HCT116 (cell line): ENCODE measurements at regions not wholly inside any gene's neighbourhood (a gene's known extent, or its start where the extent isn't known, plus 50 kb on each side); places are given as distances from the start of the nearest gene placed in this dataset.

Experiments used
- ATAC-seq: fragments of 200-7000 bp; cut with Tn5 transposase; 2 replicates; pipeline ENCODE4 v1.9.1; 2020; ENCODE audit warnings: mild to moderate bottlenecking, moderate library complexity
- BruUV-seq: library from RNA; stranded (reverse); fragments of 400-500 nt; replicated peaks from 2 replicates; lab custom pipeline; 2021; lab: Mats Ljungman, UMichigan
- CTCF ChIA-PET: fragments of 300-600 bp; sonication (Branson Sonifier 250); formaldehyde crosslinking; loops from one replicate; lab custom pipeline; 2021; ENCODE audit warnings: antibody characterized with exemption; lab: Charles Lee
- POLR2A ChIA-PET: fragments of 300-600, 350-600 bp; sonication (Branson Sonifier 250); formaldehyde crosslinking; loops from one replicate; lab custom pipeline; 2021; ENCODE audit warnings: antibody characterized with exemption; lab: Charles Lee
- RAD21 ChIA-PET, 2 experiments: fragments of 300-600 bp; sonication (Branson Sonifier 250); formaldehyde crosslinking; loops; one replicate each; lab custom pipeline; 2023; ENCODE audit warnings: low total read pairs in 2 of 2; ENCODE audit not compliant: uncharacterized antibody in 2 of 2, unreplicated experiment in 2 of 2, low non-redundant PET in 1 of 2; lab: Charles Lee
- DNase-seq: peaks from one replicate; pipeline ENCODE4 v3.0.0-alpha.2; 2010; ENCODE audit warnings: low read depth, low spot score
- H2AFZ ChIP-seq: fragments of 200-600 bp; shearing (Covaris generic), sonication (generic); 2 replicates; pipeline ENCODE4 v1.6.1; 2017; ENCODE audit warnings: low read depth, mixed run types, mixed read lengths, antibody characterized with exemption, low read length; ENCODE audit not compliant: poor library complexity, severe bottlenecking
- H3K27ac ChIP-seq: 2 replicates; pipeline ENCODE4 v1.5.1; 2012; ENCODE audit warnings: low read depth, low read length
- H3K27me3 ChIP-seq: fragments of 200-600 bp; sonication (generic); 2 replicates; pipeline ENCODE4 v1.6.1; 2016; ENCODE audit warnings: mixed run types, low read length, mixed read lengths; ENCODE audit not compliant: insufficient read depth
- H3K36me3 ChIP-seq, 2 experiments: fragments of 200-500 bp in 1 of 2; fragments of 200-600 bp in 1 of 2; sonication (Bioruptor generic) in 1 of 2; sonication (generic) in 1 of 2; 2 replicates each; pipeline versions ENCODE4 v1.5.1 to v1.6.1; 2014 to 2016; ENCODE audit warnings: low read length in 2 of 2, inconsistent platforms in 1 of 2, mixed read lengths in 1 of 2, mixed run types in 1 of 2; ENCODE audit not compliant: insufficient read depth in 2 of 2, control insufficient read depth in 1 of 2
- H3K4me1 ChIP-seq, 2 experiments: fragments of 200-600 bp in 1 of 2; sonication (generic) in 1 of 2; 2 replicates each; pipeline versions ENCODE4 v1.5.1 to v1.6.1; 2012 to 2017; ENCODE audit warnings: low read length in 2 of 2, inconsistent platforms in 1 of 2, mild to moderate bottlenecking in 1 of 2, mixed read lengths in 1 of 2, mixed run types in 1 of 2, moderate library complexity in 1 of 2; ENCODE audit not compliant: insufficient read depth in 2 of 2, control insufficient read depth in 1 of 2
- H3K4me2 ChIP-seq: fragments of 200-600 bp; sonication (generic); 2 replicates; pipeline ENCODE4 v1.6.1; 2017; ENCODE audit warnings: mixed run types, low read length, mixed read lengths
- H3K4me3 ChIP-seq, 2 experiments: fragments of 200-600 bp in 1 of 2; sonication (generic) in 1 of 2; replicated peaks in 1 of 2; 2 replicates each; pipeline ENCODE4 v1.5.1; 2011 to 2016; ENCODE audit warnings: low read length in 2 of 2, control low read depth in 1 of 2, low read depth in 1 of 2, mild to moderate bottlenecking in 1 of 2, mixed read lengths in 1 of 2, mixed run types in 1 of 2
- H3K79me2 ChIP-seq: fragments of 200-600 bp; sonication (generic); 2 replicates; pipeline ENCODE4 v1.6.1; 2017; ENCODE audit warnings: mild to moderate bottlenecking, mixed run types, low read length, moderate library complexity, mixed read lengths; ENCODE audit not compliant: insufficient read depth
- H3K9ac ChIP-seq: fragments of 200-600 bp; sonication (generic); 2 replicates; pipeline ENCODE4 v1.6.1; 2016; ENCODE audit warnings: low read length, mixed read lengths
- H3K9me2 ChIP-seq: fragments of 200-600 bp; sonication (generic), shearing (Covaris generic); 2 replicates; pipeline ENCODE4 v1.6.1; 2017; ENCODE audit warnings: mixed run types, mild to moderate bottlenecking, moderate library complexity; ENCODE audit not compliant: insufficient read depth
- H3K9me3 ChIP-seq, 2 experiments: fragments of 200-500 bp in 1 of 2; fragments of 200-600 bp in 1 of 2; sonication (Bioruptor generic) in 1 of 2; sonication (generic) in 1 of 2; 2 replicates each; pipeline ENCODE4 v1.6.1; 2014 to 2017; ENCODE audit warnings: low read length in 2 of 2, mixed read lengths in 2 of 2, inconsistent platforms in 1 of 2, low read depth in 1 of 2, mild to moderate bottlenecking in 1 of 2, mixed run types in 1 of 2, moderate library complexity in 1 of 2; ENCODE audit not compliant: control insufficient read depth in 1 of 2, insufficient read depth in 1 of 2
- H4K20me1 ChIP-seq: fragments of 200-600 bp; sonication (generic), shearing (Covaris generic); 2 replicates; pipeline ENCODE4 v1.6.1; 2017; ENCODE audit warnings: mixed run types, mild to moderate bottlenecking, moderate library complexity; ENCODE audit not compliant: insufficient read depth
- CEBPB ChIP-seq: IDR thresholded peaks from 2 replicates; pipeline ENCODE4 v1.6.1; 2012; ENCODE audit warnings: low read depth
- EZH2 ChIP-seq: fragments of 200-600 bp; sonication (generic); IDR thresholded peaks from 2 replicates; pipeline ENCODE4 v1.6.1; 2017; ENCODE audit warnings: antibody characterized with exemption, mixed run types
- EZH2phosphoT487 ChIP-seq: fragments of 200-600 bp; IDR thresholded peaks from 2 replicates; pipeline ENCODE4 v1.6.1; 2018; ENCODE audit warnings: antibody characterized with exemption, borderline replicate concordance
- FOSL1 ChIP-seq: IDR thresholded peaks from 2 replicates; pipeline ENCODE4 v1.6.1; 2012; ENCODE audit warnings: low read depth
- POLR2A ChIP-seq: IDR thresholded peaks from 2 replicates; pipeline ENCODE4 v1.7.0; 2011; ENCODE audit warnings: borderline replicate concordance; ENCODE audit not compliant: insufficient read depth, insufficient read length; ENCODE audit errors: extremely low read depth
- RAD21 ChIP-seq: IDR thresholded peaks from 2 replicates; pipeline ENCODE4 v1.6.1; 2012; ENCODE audit warnings: low read depth, mild to moderate bottlenecking
- SRF ChIP-seq: IDR thresholded peaks from 2 replicates; pipeline ENCODE4 v1.6.1; 2012; ENCODE audit warnings: low read depth
- TCF7L2 ChIP-seq: IDR thresholded peaks from 2 replicates; pipeline ENCODE4 v1.7.0; 2011; ENCODE audit warnings: borderline replicate concordance, inconsistent platforms; ENCODE audit not compliant: insufficient read depth, insufficient read length; ENCODE audit errors: extremely low read depth
- ZFX ChIP-seq: fragments of 450-650 bp; IDR thresholded peaks from 2 replicates; pipeline ENCODE4 v1.6.1; 2017
- intact Hi-C: fragments of 100-400 bp; cut with micrococcal nuclease; formaldehyde crosslinking; loops from 2 replicates; pipeline ENCODE4 v1.10.0; 2022
- TF ChIP-seq, protein P1 (sequence below), 3 experiments: fragments of 200-600 bp in 1 of 3; sonication (generic) in 1 of 3; IDR thresholded peaks in 2 of 3; conservative IDR thresholded peaks in 1 of 3; 2 replicates each; pipeline ENCODE4 v1.5.1; 2012 to 2017; ENCODE audit warnings: low read depth in 2 of 3, low read length in 2 of 3, antibody characterized with exemption in 1 of 3, borderline replicate concordance in 1 of 3, control low read depth in 1 of 3, mild to moderate bottlenecking in 1 of 3, mixed read lengths in 1 of 3, mixed run types in 1 of 3, moderate library complexity in 1 of 3; ENCODE audit not compliant: insufficient read depth in 1 of 3
- TF ChIP-seq, protein P2 (sequence below): IDR thresholded peaks from 2 replicates; pipeline ENCODE4 v1.6.1; 2012

DNA sequence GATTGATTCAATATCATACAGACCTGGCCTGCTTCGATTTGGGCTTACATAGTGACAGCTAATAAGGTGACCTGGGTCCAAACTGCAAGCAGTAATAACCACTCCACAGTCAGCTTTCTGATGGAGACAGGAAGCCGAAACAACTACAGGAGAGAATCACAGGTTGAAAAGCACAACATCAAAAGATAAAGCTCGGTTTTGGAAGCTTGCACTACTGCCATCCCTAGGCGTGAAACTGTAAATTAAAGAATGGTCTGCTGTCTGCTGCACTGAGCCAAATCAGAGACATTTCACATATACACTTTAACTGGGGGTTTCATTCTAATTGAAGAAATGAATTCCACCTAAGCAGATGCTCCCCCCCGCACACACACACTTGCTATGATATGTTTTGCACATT lies 116.3 kb downstream of the DHX15 start (continued):
- TF ChIP-seq RAD21 (no peak), TCF7L2 (no peak), FOSL1 (no peak), EZH2phosphoT487 (no peak), EZH2 (no peak), ZFX (no peak), CEBPB (no peak)
- TF ChIP-seq, protein P1, sequence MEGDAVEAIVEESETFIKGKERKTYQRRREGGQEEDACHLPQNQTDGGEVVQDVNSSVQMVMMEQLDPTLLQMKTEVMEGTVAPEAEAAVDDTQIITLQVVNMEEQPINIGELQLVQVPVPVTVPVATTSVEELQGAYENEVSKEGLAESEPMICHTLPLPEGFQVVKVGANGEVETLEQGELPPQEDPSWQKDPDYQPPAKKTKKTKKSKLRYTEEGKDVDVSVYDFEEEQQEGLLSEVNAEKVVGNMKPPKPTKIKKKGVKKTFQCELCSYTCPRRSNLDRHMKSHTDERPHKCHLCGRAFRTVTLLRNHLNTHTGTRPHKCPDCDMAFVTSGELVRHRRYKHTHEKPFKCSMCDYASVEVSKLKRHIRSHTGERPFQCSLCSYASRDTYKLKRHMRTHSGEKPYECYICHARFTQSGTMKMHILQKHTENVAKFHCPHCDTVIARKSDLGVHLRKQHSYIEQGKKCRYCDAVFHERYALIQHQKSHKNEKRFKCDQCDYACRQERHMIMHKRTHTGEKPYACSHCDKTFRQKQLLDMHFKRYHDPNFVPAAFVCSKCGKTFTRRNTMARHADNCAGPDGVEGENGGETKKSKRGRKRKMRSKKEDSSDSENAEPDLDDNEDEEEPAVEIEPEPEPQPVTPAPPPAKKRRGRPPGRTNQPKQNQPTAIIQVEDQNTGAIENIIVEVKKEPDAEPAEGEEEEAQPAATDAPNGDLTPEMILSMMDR (IDR thresholded peaks at IDR 0.05 in 2 of 3, conservative IDR thresholded peaks at IDR 0.05 in 1 of 3; ENCODE audit: borderline replicate concordance in 1 of 3, insufficient read depth in 1 of 3, low read depth in 2 of 3, low read length in 2 of 3) = no peak

DNA sequence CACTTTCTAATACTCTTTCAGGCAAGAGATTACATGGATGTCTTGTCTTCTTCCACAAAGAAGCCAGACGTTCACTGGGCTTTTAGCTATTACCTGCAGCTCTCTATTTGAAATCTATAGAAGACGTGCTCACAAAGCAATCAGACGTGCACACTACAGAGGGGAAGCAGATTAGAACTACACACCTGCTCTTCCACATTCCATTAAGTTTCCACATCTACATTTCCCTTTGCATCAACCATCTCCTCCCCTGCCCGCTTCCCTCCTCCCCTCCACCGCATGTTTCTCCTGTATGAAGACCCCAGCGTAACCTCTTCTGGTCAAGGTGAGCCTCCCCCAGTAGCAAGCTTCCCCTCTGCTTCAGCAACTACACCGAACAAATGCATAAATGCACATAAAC lies 119.8 kb downstream of the DHX15 start:
- ChIA-PET CTCF (interaction anchor here (0.9 kb wide), 1 partner anchor 8 kb away, joined by 4 read pairs; no protein-coding TSS in a partner anchor), POLR2A (no interaction called here), RAD21 (no interaction called here)
- H3K4me1 ChIP-seq = no peaks in the 10 kb centered on the region
- DNase-seq (no peak), ATAC-seq (no peak)
- H3K4me3 ChIP-seq = no peak overlapping the region
- H2AFZ ChIP-seq = no peak overlapping the region
- no peaks in the 10 kb centered on the region for H4K20me1 ChIP-seq
- TF ChIP-seq, protein P2, sequence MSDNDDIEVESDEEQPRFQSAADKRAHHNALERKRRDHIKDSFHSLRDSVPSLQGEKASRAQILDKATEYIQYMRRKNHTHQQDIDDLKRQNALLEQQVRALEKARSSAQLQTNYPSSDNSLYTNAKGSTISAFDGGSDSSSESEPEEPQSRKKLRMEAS = no peak
- TF ChIP-seq ZFX (no peak), SRF (no peak), POLR2A (no peak)
- no peak overlapping the region for H3K27ac ChIP-seq
- no peaks in the 10 kb centered on the region for H3K9me3 ChIP-seq
- peaks cover 56% of the 10 kb centered on the region for H3K27me3 ChIP-seq
- no peak overlapping the region for H3K9ac ChIP-seq
- no peak overlapping the region for H3K4me2 ChIP-seq
- H3K79me2 ChIP-seq = no peaks in the 10 kb centered on the region
- H3K36me3 ChIP-seq = no peaks in the 10 kb centered on the region
- intact Hi-C loops = no loop called here
- no peaks in the 10 kb centered on the region for H3K9me2 ChIP-seq
- no TSS peak for BruUV-seq
